T47D (cell line): ENCODE measurements at regions not wholly inside any gene's neighbourhood (a gene's known extent, or its start where the extent isn't known, plus 50 kb on each side); places are given as distances from the start of the nearest gene placed in this dataset.

Source experiments
- DNase-seq, 2 experiments: peaks; one replicate each; pipeline versions ENCODE4 v3.0.0 to v3.0.0-alpha.2; 2011 to 2012; ENCODE audit warnings: low read depth in 1 of 2, low spot score in 1 of 2
- JUND ChIP-seq: IDR thresholded peaks from 2 replicates; pipeline ENCODE4 v1.6.1; 2012; ENCODE audit warnings: low read depth
- in situ Hi-C: cut with HindIII; loops from 2 replicates; pipeline ENCODE4 v1.10.0; 2016; ENCODE audit warnings: low sequenced_read_pairs, low pct_unique_long_range_greater_than_20kb

DNA sequence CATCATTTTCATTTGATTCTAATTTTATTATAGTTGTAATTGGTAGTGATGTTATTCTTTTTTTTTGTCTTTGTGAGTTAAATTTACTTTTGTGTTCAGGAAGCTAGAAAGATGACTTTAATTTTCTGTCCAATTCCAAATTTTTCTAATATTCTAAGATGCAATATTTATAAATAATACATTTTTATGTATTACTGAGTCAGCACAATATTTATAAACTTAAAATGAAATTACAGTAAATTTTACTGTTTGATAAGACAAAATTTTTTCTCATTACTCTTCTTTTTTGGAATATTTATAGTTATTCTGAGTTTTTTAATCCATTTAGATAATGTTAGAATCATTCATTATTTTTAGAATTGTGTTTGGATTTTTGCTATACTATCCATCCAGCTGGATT lies 1637.9 kb upstream of the ACO1 start:
- DNase-seq, result no peak
- in situ Hi-C loops, result no loop called here
- TF ChIP-seq JUND, result no peak

DNA sequence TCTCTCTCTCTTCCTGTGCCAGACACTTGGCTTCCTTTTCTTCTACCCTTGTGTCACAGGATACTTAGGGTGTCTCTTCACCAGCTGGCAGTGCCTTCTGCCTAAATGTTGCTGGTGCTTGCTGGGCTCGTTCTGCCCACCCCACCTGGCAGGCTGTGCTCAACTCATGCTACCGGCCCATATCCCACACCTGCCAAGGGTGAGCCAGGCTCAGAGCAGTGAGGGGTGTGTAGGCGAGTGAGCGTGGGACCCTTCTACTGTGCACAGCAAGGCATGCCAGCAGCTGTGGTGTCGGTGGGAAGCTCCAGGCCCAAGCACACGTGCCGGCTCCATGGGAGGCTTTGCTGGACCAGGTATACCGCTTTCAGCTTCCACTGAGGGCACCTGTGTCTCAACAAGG lies 1626.7 kb upstream of the ACO1 start:
- DNase-seq, result no peak
- no peak for TF ChIP-seq JUND
- in situ Hi-C loops, result no loop called here

DNA sequence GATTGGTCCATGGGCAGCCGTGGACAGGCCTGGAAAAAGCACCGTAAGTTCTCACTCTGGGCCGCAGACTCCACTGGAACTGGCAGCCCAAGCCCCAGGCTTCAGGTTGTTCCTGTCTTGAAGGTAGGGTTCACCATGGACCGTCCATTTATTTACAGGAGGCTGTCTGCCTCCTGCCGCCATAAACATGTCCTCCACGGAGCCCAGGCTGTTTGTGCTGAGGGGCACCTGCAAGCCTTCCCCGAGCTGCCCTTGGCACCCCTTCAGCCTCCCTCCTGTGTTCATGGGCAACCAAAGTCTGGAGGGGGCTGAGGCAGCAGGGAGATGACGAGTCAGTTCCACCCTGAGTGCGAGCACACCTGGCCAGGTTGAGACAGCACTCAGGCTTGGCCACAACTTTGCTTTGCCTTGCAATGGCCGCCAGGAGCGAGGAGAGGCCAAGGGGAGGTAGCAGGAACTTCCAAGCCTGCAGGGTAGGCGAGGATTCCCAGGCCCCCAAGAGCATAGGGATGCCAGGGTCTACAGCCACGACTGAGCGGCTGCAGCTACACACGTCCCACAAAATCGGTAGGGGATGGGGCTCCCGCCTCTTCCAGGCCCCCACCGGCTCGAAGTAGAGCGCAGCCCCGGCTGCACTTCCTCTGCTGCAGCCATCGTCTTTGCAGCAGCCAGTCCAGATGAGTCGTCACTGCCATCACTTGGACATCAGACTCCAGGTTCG lies 1625.6 kb upstream of the ACO1 start:
- in situ Hi-C loops, result no loop called here
- no peak for DNase-seq
- no peak for TF ChIP-seq JUND

DNA sequence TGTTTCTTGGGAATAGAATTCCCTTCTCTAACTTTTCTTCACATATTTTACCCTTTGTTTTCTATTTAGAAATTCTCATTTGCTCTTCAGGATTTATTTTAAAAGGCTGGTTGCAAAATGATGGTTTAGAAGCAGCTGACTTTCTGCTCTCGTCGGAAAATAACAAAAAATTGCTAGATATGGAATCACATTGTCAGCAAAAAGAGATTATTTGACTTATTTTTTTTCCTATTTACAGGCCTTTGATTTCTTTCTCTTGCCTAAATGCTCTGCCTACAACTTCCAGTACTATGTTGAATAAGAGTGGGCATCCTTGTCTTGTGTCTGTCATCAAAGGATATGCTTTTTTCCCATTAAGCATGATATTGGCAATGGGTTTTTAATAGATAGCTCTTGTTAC lies 1619.1 kb upstream of the ACO1 start:
- in situ Hi-C loops, result no loop called here
- no peak for TF ChIP-seq JUND
- DNase-seq, result no peak

DNA sequence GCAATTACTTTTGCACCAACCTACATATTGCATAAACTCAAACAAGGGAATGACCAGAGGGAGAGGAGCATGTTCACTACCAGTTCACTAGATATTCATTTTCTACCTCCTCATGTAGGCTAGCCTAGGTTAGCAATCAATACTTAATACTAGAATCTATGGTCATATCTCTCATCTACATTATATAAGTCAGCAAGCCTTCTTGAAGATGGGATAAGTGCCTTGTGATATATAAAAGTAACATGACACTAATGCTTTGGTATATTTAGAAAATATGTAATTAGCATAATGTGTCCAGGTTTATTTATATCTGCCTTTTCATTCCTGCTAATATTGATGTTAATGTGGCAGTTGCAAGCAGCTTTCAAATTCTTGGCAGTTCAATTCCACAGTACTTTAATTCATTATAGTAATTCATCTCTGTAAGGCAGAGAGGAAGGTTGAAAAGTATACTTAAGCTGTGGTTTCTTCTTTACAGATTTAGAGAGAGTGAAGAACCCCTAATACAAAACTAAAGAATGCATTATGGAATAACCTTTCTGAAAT lies 1613.2 kb upstream of the ACO1 start:
- no peak for DNase-seq
- in situ Hi-C loops, result no loop called here
- TF ChIP-seq JUND, result no peak

DNA sequence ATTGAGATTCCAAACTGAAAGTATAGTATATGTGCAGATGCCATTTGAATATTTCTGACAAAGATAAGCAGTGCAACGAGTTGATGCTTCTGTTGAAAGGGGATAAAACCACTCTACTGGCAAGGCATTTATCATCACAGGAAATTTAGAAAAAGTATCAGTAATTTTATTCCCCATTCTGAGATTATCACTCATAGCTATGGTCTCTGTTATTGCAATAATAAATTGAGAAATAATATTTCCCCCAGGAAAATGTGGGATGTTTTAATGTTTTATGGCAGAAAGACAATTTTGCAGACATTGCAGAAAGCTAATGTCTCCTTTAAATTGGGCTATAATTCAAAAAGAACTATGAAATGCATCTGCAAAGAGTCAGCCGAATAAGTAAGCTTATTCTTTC lies 1612.7 kb upstream of the ACO1 start:
- in situ Hi-C loops, result no loop called here
- no peak for DNase-seq
- no peak for TF ChIP-seq JUND

DNA sequence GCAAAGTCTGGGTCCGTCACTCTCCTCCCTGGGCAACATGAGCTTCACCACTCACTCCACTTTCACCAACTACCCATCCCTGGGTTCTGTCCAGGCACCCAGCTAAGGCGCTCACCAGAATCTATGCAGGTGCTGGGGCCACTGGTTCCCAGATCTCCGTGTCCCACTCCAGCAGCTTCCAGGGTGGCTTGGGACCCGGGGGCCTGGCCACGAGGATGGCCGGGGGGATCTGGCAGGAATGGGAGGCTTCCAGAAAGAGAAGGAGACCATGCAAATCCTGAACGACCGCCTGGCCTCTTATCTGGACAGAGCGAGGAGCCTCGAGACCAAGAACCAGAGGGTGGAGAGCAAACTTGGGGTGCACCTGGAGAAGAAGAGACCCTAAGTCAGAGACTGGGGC lies 1611.0 kb upstream of the ACO1 start:
- TF ChIP-seq JUND, result no peak
- no peak for DNase-seq
- in situ Hi-C loops, result no loop called here

DNA sequence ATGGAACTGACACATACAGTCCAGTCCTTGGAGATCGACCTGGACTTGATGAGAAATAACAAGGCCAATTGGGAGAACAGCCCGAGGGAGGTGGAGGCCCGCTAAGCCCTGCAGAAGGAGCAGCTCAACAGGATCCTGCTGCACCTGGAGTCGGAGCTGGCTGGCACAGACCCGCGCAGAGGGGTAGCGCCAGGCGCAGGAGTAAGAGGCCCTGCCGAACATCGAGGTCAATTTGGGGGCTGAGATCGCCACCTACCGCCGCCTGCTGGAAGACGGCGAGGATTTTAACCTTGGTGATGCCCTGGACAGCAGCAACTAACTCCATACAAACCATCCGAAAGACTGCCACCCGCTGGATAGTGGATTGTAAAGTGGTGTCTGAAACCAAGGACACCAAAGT lies 1610.1 kb upstream of the ACO1 start:
- in situ Hi-C loops, result no loop called here
- peak in 1 of 2 experiments; percentile 24 for DNase-seq
- no peak for TF ChIP-seq JUND

DNA sequence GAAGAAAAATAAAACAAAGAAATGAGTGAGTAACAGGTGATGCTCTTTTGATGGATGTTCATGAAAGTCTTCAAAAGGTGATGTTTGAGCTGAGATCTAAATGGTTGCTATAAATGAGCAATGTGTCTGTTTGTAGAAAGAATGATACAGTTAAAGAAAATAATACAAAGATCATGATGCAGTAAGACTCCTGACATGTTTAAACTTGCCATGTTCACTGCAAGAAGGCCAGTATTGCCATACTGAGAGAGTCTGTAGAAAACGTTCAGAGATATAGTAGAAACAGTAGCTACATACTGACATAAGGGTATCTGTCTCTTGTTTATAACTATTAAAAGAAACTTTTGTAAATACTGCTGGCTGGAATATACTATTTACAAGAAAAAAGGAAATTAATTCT lies 1609.2 kb upstream of the ACO1 start:
- in situ Hi-C loops, result no loop called here
- TF ChIP-seq JUND, result no peak
- no peak for DNase-seq

DNA sequence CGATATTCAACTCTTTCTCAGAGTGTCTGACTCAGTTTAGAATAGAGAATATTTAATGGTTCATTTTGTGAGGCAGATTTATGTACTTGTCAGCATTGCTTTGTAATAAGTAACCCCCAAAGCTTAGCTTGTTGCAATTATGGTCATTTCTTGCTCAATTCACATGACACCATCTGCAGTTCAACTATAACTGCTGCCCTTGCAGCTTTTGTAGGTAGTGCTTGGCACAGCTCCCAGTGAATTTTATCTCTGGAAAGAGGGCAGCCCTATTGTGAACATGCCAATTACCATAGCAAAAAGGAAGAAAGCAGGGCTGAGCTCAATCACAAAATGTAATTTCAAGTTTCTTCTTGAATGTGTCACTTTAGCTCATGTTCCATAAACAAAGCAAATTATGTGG lies 1587.7 kb upstream of the ACO1 start:
- no peak for DNase-seq
- in situ Hi-C loops, result no loop called here
- no peak for TF ChIP-seq JUND

DNA sequence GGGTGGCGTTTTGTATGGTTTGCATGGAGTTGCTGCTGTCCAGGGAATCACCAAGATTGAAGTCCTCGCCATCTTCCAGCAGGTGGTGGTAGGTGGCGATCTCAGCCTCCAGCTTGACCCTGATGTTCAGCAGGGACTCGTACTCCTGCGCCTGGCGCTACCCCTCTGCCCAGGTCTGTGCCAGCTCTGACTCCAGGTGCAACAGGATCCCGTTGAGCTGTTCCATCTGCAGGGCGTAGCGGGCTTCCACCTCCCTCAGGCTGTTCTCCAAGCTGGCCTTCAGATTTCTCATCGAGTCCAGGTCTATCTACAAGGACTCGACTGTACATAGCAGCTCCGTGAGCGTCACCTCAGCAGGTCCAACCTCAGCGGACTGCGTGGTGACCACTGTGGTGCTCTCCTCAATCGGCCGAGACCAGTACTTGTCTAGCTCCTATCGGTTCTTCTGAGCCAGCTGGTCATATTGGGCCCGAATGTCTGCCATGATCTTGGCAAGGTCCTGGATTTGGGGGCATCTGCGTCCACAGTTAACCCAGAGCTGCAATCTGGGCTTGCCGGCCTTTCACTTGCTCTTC lies 1584.8 kb upstream of the ACO1 start:
- no peak for DNase-seq
- in situ Hi-C loops, result no loop called here
- TF ChIP-seq JUND, result no peak

DNA sequence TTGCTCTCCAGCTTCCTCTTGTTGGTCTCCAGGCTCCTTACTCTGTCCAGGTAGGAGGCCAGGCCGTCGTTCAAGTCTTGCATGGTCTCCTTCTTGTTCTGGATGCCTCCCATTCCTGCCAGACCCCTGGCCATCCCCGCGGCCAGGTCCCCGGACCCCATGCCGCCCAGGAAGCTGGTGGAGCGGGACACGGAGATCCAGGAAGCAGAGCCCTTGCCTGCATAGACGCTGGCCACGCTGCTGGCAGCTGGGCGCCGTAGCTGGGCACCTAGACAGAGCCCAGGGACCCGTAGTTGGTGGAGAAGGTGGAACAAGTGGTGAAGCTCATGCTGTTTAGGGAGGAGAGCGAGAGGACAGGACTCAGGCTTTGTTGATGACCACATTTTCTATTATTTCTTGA lies 1584.0 kb upstream of the ACO1 start:
- DNase-seq, result no peak
- in situ Hi-C loops, result no loop called here
- no peak for TF ChIP-seq JUND

DNA sequence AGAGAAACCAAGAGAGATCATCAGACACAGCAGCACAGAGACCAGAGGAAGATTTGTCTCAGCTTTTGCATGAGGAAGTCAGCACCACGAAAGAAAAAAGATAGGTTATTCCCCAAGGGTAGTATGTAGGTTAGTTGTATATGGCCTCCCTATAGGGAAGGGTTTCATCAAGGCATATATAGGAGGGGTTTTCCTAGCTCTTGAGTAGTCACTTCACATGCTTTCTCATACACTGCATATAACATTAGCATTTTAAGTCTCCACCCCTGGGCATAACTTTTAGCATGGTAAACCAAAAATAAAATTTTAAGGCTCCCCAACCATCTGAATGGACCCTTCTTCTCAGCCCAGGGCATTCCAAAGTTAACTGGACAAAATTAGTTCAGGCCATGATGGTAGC lies 1571.6 kb upstream of the ACO1 start:
- TF ChIP-seq JUND, result no peak
- in situ Hi-C loops, result no loop called here
- DNase-seq, result no peak

DNA sequence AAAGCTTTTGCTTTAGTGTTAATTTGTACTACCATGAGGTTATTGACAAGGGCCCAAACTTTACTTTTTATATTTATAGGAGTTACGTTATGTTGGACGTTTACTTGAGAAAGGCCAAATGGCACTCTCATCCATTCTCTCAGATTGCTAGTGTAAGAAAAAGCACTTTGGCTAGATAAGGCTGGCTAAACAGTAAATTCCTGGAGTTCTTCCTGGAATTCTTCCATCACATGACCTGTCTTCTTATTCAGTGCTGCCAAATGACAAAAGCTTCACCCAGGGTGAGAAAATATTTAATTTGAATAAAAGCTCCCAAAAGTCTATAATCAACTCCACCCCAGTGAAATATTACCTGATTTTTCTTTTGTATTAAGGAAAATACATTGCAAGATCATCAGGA lies 1568.9 kb upstream of the ACO1 start:
- no peak for DNase-seq
- in situ Hi-C loops, result no loop called here
- no peak for TF ChIP-seq JUND
